ENCODE measurements at regions not wholly inside any gene's neighbourhood (a gene's known extent, or its start where the extent isn't known, plus 50 kb on each side); places are given as distances from the start of the nearest gene placed in this dataset.
"Not testable (repeated sequence)": the region's sequence is repeated elsewhere in the genome, so short reads cannot be mapped to it uniquely, and the experiment has no call there.

GRCh38 chr15:47108800-47109199, 608.5 kb upstream of the SEMA6D start:
- H3K9ac ChIP-seq (ENCODE audit: low read depth in 1 of 2, low read length in 2 of 2); H3K9me3 ChIP-seq (ENCODE audit: control insufficient read depth in 4 of 4, low read length in 3 of 4); H3K4me3 ChIP-seq (ENCODE audit: low read depth in 1 of 3, low read length in 3 of 3); H3K4me1 ChIP-seq (ENCODE audit: control insufficient read depth in 4 of 4, insufficient read depth in 4 of 4, low read length in 3 of 4); DNase-seq (ENCODE audit: low spot score); H3K36me3 ChIP-seq (ENCODE audit: control insufficient read depth in 4 of 4, insufficient read depth in 3 of 4, low read depth in 1 of 4, low read length in 3 of 4); H3K27me3 ChIP-seq (ENCODE audit: control insufficient read depth in 4 of 4, insufficient read depth in 4 of 4, low read length in 3 of 4); H3K27ac ChIP-seq (ENCODE audit: low read depth in 1 of 2, low read length in 2 of 2): not testable (repeated sequence)
- 95% methylated on average over 4 of the region's 4 CpGs for WGBS

- no peak overlapping the region for H3K9ac ChIP-seq (ENCODE audit: low read depth in 1 of 2, low read length in 2 of 2)
- DNase-seq (ENCODE audit: low spot score) = no peak
- peaks cover 0 to 1% (median 0%) of the 10 kb centered on the region in 4 donors for H3K36me3 ChIP-seq (ENCODE audit: control insufficient read depth in 4 of 4, insufficient read depth in 3 of 4, low read depth in 1 of 4, low read length in 3 of 4)
- H3K9me3 ChIP-seq (ENCODE audit: control insufficient read depth in 4 of 4, low read length in 3 of 4) = peaks cover 0 to 5% (median under 1%) of the 10 kb centered on the region in 4 donors
- TF ChIP-seq HNF4A (conservative IDR thresholded peaks at IDR 0.05) = no peak
- TF ChIP-seq RXRA (IDR thresholded peaks at IDR 0.05) = no peak
- no peak for TF ChIP-seq TAF1 (conservative IDR thresholded peaks at IDR 0.05)
- no peak for TF ChIP-seq FOXA1 (IDR thresholded peaks at IDR 0.05)
- no peak for TF ChIP-seq YY1 (IDR thresholded peaks at IDR 0.05)
- TF ChIP-seq RAD21 (IDR thresholded peaks at IDR 0.05) = no peak
- no peak for TF ChIP-seq HNF4G (IDR thresholded peaks at IDR 0.05)
- no peak for TF ChIP-seq REST (IDR thresholded peaks at IDR 0.05)
- no peak for TF ChIP-seq CTCF (IDR thresholded peaks at IDR 0.05; ENCODE audit: low read depth, low read length, missing input control)
- TF ChIP-seq ATF3 (IDR thresholded peaks at IDR 0.05) = no peak
- no peak for TF ChIP-seq JUND (IDR thresholded peaks at IDR 0.05)
- no peak overlapping the region for H3K4me3 ChIP-seq (ENCODE audit: low read depth in 1 of 3, low read length in 3 of 3)
- 94% methylated on average over 2 of the region's 2 CpGs for WGBS
- no peaks in the 10 kb centered on the region for H3K27me3 ChIP-seq (ENCODE audit: control insufficient read depth in 4 of 4, insufficient read depth in 4 of 4, low read length in 3 of 4)
- no peak overlapping the region for H3K27ac ChIP-seq (ENCODE audit: low read depth in 1 of 2, low read length in 2 of 2)
- no peaks in the 10 kb centered on the region for H3K4me1 ChIP-seq (ENCODE audit: control insufficient read depth in 4 of 4, insufficient read depth in 4 of 4, low read length in 3 of 4)
Observed at GRCh38 chr15:47116698-47117097, 600.6 kb upstream of the SEMA6D start.

GRCh38 chr15:47119349-47119748, 598.0 kb upstream of the SEMA6D start:
- peaks cover 0 to 5% (median 1%) of the 10 kb centered on the region in 4 donors for H3K9me3 ChIP-seq (ENCODE audit: control insufficient read depth in 4 of 4, low read length in 3 of 4)
- peaks cover 0 to 2% (median 0%) of the 10 kb centered on the region in 4 donors for H3K36me3 ChIP-seq (ENCODE audit: control insufficient read depth in 4 of 4, insufficient read depth in 3 of 4, low read depth in 1 of 4, low read length in 3 of 4)
- H3K4me3 ChIP-seq (ENCODE audit: low read depth in 1 of 3, low read length in 3 of 3) = no peak overlapping the region
- no peak overlapping the region for H3K9ac ChIP-seq (ENCODE audit: low read depth in 1 of 2, low read length in 2 of 2)
- no peak for DNase-seq (ENCODE audit: low spot score)
- no peaks in the 10 kb centered on the region for H3K27me3 ChIP-seq (ENCODE audit: control insufficient read depth in 4 of 4, insufficient read depth in 4 of 4, low read length in 3 of 4)
- H3K4me1 ChIP-seq (ENCODE audit: control insufficient read depth in 4 of 4, insufficient read depth in 4 of 4, low read length in 3 of 4) = peaks cover 0 to 5% (median 1%) of the 10 kb centered on the region in 4 donors
- H3K27ac ChIP-seq (ENCODE audit: low read depth in 1 of 2, low read length in 2 of 2) = no peak overlapping the region
- TF ChIP-seq ZBTB33 (IDR thresholded peaks at IDR 0.05) (no peak), FOXA1 (IDR thresholded peaks at IDR 0.05) (no peak), ATF3 (IDR thresholded peaks at IDR 0.05) (no peak), MAX (IDR thresholded peaks at IDR 0.05) (no peak), TAF1 (conservative IDR thresholded peaks at IDR 0.05) (no peak), JUND (IDR thresholded peaks at IDR 0.05) (no peak), REST (IDR thresholded peaks at IDR 0.05) (no peak), SP1 (IDR thresholded peaks at IDR 0.05) (no peak), YY1 (IDR thresholded peaks at IDR 0.05) (no peak), RXRA (IDR thresholded peaks at IDR 0.05) (no peak)
